RWPE2 (cell line): ENCODE measurements at regions not wholly inside any gene's neighbourhood (a gene's known extent, or its start where the extent isn't known, plus 50 kb on each side); places are given as distances from the start of the nearest gene placed in this dataset.
A peak's percentile ranks its signal among the peaks of the same experiment; 100 is the strongest.

ENCODE experiments used
- ATAC-seq: fragments of 200-7000 bp; cut with Tn5 transposase; 3 replicates; pipeline ENCODE4 v1.9.1; 2021; ENCODE audit warnings: low read depth
- DNase-seq: peaks from one replicate; pipeline ENCODE4 v3.0.0-alpha.2; 2020; ENCODE audit warnings: low spot score
- H3K27ac ChIP-seq: fragments of 450-650 bp; 2 replicates; pipeline ENCODE4 v1.5.1; 2017; ENCODE audit warnings: mild to moderate bottlenecking; ENCODE audit not compliant: poor library complexity, severe bottlenecking
- H3K27me3 ChIP-seq: fragments of 250-450 bp; sonication (Bioruptor Pico); 2 replicates; pipeline ENCODE4 v1.5.1; 2021; ENCODE audit warnings: mild to moderate bottlenecking, moderate library complexity; ENCODE audit not compliant: insufficient read depth, poor library complexity, severe bottlenecking
- H3K36me3 ChIP-seq: fragments of 250-450 bp; sonication (Bioruptor Pico); 2 replicates; pipeline ENCODE4 v1.5.1; 2020; ENCODE audit warnings: low read depth, mild to moderate bottlenecking, moderate library complexity
- H3K4me1 ChIP-seq: fragments of 250-450 bp; sonication (Bioruptor Pico); 2 replicates; pipeline ENCODE4 v1.5.1; 2021; ENCODE audit warnings: mild to moderate bottlenecking, moderate library complexity; ENCODE audit not compliant: insufficient read depth, poor library complexity, severe bottlenecking
- H3K4me3 ChIP-seq: fragments of 250-450 bp; sonication (Bioruptor Pico); 2 replicates; pipeline ENCODE4 v1.5.1; 2021; ENCODE audit warnings: mild to moderate bottlenecking, moderate library complexity; ENCODE audit not compliant: severe bottlenecking
- H3K9me3 ChIP-seq: fragments of 250-450 bp; sonication (Bioruptor Pico); 2 replicates; pipeline ENCODE4 v1.5.1; 2021; ENCODE audit warnings: mild to moderate bottlenecking, moderate library complexity; ENCODE audit not compliant: severe bottlenecking
- TF ChIP-seq, protein P1 (sequence below): fragments of 450-650 bp; IDR thresholded peaks from one replicate; pipeline ENCODE4 v1.5.1; 2017; ENCODE audit warnings: mild to moderate bottlenecking, moderate library complexity; ENCODE audit not compliant: poor library complexity, severe bottlenecking

- Histone ChIP-seq H3K4me3 (no peak overlapping the region), H3K36me3 (no peaks in the 10 kb centered on the region), H3K27me3 (peaks cover 3% of the 10 kb centered on the region), H3K9me3 (no peaks in the 10 kb centered on the region), H3K4me1 (no peaks in the 10 kb centered on the region), H3K27ac (no peak overlapping the region)
- DNase-seq (no peak), ATAC-seq (no peak)
- TF ChIP-seq, protein P1, sequence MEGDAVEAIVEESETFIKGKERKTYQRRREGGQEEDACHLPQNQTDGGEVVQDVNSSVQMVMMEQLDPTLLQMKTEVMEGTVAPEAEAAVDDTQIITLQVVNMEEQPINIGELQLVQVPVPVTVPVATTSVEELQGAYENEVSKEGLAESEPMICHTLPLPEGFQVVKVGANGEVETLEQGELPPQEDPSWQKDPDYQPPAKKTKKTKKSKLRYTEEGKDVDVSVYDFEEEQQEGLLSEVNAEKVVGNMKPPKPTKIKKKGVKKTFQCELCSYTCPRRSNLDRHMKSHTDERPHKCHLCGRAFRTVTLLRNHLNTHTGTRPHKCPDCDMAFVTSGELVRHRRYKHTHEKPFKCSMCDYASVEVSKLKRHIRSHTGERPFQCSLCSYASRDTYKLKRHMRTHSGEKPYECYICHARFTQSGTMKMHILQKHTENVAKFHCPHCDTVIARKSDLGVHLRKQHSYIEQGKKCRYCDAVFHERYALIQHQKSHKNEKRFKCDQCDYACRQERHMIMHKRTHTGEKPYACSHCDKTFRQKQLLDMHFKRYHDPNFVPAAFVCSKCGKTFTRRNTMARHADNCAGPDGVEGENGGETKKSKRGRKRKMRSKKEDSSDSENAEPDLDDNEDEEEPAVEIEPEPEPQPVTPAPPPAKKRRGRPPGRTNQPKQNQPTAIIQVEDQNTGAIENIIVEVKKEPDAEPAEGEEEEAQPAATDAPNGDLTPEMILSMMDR = no peak
Observed at GRCh38 chr13:106922384-106922783, 354.4 kb upstream of the ARGLU1 start.

DNA sequence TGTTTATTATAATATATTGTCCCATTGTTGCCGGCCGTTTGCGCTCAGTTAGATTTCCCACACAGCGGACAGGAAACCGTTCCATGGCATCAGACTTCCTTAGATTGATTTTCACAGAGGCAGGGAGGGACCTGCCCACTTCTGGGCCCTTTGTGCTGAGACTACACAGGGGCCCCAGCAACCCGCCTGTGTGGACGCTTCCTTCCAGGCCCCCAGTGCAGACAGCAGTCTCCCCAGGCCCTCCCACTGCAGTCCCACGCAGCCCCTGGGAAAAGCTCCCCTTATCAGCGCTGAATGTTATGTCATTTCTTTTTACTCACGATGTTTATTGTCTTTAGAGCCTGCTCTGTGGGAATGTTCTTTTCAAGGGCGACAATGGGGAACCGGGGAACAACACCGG is 351.7 kb upstream of the ARGLU1 start:
- no peak for ATAC-seq

DNA sequence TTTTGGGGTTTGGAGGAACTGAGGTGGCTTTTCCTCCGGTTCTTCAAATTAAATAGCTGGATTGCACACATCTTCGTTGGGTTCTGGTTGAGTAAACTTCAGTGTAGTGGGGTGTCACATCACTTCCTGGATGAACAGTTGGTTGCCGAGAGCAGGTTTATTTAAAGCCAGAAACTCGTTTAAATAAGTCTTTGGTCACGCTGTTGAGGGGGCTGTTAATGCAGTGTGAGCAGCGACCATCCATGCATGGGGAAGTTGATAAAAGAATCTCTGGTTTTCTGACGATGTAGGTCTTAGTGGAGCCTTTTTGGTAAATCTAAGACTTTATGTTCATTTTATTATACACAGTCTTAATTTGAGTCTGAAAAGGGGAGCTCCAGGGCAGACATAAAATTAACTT is 351.2 kb upstream of the ARGLU1 start:
- H3K4me3 ChIP-seq = no peak overlapping the region
- no peaks in the 10 kb centered on the region for H3K4me1 ChIP-seq
- no peak for ATAC-seq
- H3K27ac ChIP-seq = no peak overlapping the region
- no peaks in the 10 kb centered on the region for H3K36me3 ChIP-seq
- H3K9me3 ChIP-seq = no peaks in the 10 kb centered on the region
- no peak for DNase-seq
- peaks cover 3% of the 10 kb centered on the region for H3K27me3 ChIP-seq
- TF ChIP-seq, protein P1 = no peak

More for the DNA sequence above, 351.7 kb upstream of the ARGLU1 start:
- no peak overlapping the region for H3K4me3 ChIP-seq
- H3K9me3 ChIP-seq = no peaks in the 10 kb centered on the region
- H3K27me3 ChIP-seq = peaks cover 3% of the 10 kb centered on the region
- no peaks in the 10 kb centered on the region for H3K36me3 ChIP-seq
- H3K27ac ChIP-seq = no peak overlapping the region
- no peak for DNase-seq
- no peaks in the 10 kb centered on the region for H3K4me1 ChIP-seq
- TF ChIP-seq, protein P1 = no peak

DNA sequence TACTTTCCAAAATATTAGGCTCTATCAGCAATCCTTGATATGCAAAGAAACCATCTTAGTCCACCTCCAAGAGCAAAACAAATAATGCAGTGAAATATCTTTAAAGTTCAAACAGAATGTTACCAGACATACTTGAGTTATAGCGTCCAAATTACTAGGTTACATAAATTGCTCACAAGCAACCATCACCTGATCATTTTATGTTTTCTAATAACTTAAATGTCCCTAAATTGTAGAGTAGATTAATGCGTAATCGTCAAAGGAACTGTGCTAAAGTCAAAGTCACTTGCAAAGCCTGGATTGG is 350.6 kb upstream of the ARGLU1 start:
- DNase-seq = no peak
- no peaks in the 10 kb centered on the region for H3K36me3 ChIP-seq
- TF ChIP-seq, protein P1 = no peak
- no peak for ATAC-seq
- H3K27me3 ChIP-seq = peaks cover 3% of the 10 kb centered on the region
- H3K4me1 ChIP-seq = no peaks in the 10 kb centered on the region
- H3K4me3 ChIP-seq = no peak overlapping the region
- H3K27ac ChIP-seq = no peak overlapping the region
- no peaks in the 10 kb centered on the region for H3K9me3 ChIP-seq

DNA sequence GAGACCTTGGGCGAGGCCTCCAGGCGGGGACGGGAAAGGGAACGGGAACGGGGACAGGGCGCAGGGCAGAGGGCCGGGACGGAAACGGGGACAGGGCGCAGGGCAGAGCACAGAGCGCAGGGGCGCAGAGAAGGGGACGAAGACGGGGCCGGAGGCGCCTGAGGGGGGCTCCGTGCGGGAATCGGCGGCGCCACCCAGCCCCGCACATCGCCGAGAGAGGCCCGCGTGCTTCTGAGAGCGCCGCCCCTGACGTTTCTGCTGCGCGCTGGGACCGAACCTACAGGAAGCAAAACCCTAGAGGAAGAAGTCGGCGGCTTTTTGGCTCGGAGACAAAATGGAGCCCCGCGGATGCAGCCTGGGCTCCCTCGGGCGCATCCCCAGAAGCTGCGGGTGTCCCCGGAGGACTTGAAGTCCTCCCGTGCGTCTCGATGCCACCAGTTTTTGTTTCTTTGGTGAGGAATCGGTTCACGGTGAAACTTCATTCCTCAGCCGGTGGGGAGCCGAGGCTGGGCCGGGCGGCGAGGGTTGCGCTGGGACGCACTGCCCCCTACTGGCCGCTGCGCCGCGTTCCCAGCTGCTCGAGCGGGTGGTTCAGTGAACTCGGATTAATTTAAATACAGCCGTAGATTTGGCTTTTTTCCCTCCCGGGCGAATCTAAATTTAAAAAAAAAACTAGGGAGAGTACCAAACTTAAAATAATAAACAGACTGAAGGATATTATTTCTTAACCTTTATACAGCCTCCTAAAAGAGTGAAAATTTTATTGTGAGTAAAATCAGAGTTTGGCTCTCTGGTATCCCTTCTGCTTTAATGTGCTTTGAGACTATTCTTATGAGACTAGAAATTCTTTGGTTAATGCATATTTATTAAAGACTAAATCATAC is 350.0 kb upstream of the ARGLU1 start:
- Histone ChIP-seq H3K9me3 (no peaks in the 10 kb centered on the region), H3K36me3 (no peaks in the 10 kb centered on the region), H3K4me3 (peak overlapping the region; percentile 64), H3K27me3 (peaks cover 3% of the 10 kb centered on the region), H3K27ac (no peak overlapping the region), H3K4me1 (no peaks in the 10 kb centered on the region)
- TF ChIP-seq, protein P1 = peak; percentile 96
- DNase-seq = no peak
- peak; percentile 96 for ATAC-seq
